SK-N-SH (cell line): ENCODE measurements at regions not wholly inside any gene's neighbourhood (a gene's known extent, or its start where the extent isn't known, plus 50 kb on each side); places are given as distances from the start of the nearest gene placed in this dataset.

ENCODE experiments used
- CHD2 ChIP-seq: fragments of 150-350 bp; IDR thresholded peaks from 2 replicates; pipeline ENCODE4 v1.6.1; 2018; ENCODE audit warnings: low read length; ENCODE audit not compliant: partially characterized antibody
- ELF1 ChIP-seq: IDR thresholded peaks from 2 replicates; pipeline ENCODE4 v1.4.0; 2012
- EP300 ChIP-seq, 2 experiments: IDR thresholded peaks; 2 replicates each; pipeline versions ENCODE4 v1.4.0 to v1.6.1; 2012; ENCODE audit warnings: borderline replicate concordance in 1 of 2, low read depth in 1 of 2, low read length in 1 of 2
- EZH2phosphoT487 ChIP-seq: fragments of 200-600 bp; sonication (generic); IDR thresholded peaks from 2 replicates; pipeline ENCODE4 v1.6.1; 2017; ENCODE audit warnings: low read depth, mixed run types, mild to moderate bottlenecking, antibody characterized with exemption, moderate library complexity, borderline replicate concordance
- GABPA ChIP-seq: IDR thresholded peaks from 2 replicates; pipeline ENCODE4 v1.4.0; 2012; ENCODE audit warnings: low read depth, mild to moderate bottlenecking
- JUND ChIP-seq: IDR thresholded peaks from 2 replicates; pipeline ENCODE4 v1.4.0; 2012
- NFIC ChIP-seq: IDR thresholded peaks from 2 replicates; pipeline ENCODE4 v1.4.0; 2012; ENCODE audit warnings: borderline replicate concordance
- POLR2AphosphoS5 ChIP-seq: IDR thresholded peaks from 2 replicates; pipeline ENCODE4 v1.6.1; 2012; ENCODE audit warnings: low read depth, low read length
- RXRA ChIP-seq: IDR thresholded peaks from 2 replicates; pipeline ENCODE4 v1.4.0; 2012; ENCODE audit warnings: low read depth, mild to moderate bottlenecking, borderline replicate concordance
- SIN3A ChIP-seq: IDR thresholded peaks from 2 replicates; pipeline ENCODE4 v1.6.1; 2012; ENCODE audit warnings: low read depth, mild to moderate bottlenecking, low read length, moderate library complexity, borderline replicate concordance
- TAF1 ChIP-seq: IDR thresholded peaks from 2 replicates; pipeline ENCODE4 v1.6.1; 2012; ENCODE audit warnings: low read depth, mild to moderate bottlenecking, low read length, moderate library complexity, borderline replicate concordance
- TF ChIP-seq, protein P1 (sequence below): fragments of 200-600 bp; sonication (generic); IDR thresholded peaks from 2 replicates; pipeline ENCODE4 v1.6.1; 2017; ENCODE audit warnings: antibody characterized with exemption, mild to moderate bottlenecking, moderate library complexity
- TF ChIP-seq, protein P2 (sequence below): IDR thresholded peaks from 2 replicates; pipeline ENCODE4 v1.6.1; 2012; ENCODE audit warnings: mild to moderate bottlenecking, low read depth, low read length, moderate library complexity

DNA sequence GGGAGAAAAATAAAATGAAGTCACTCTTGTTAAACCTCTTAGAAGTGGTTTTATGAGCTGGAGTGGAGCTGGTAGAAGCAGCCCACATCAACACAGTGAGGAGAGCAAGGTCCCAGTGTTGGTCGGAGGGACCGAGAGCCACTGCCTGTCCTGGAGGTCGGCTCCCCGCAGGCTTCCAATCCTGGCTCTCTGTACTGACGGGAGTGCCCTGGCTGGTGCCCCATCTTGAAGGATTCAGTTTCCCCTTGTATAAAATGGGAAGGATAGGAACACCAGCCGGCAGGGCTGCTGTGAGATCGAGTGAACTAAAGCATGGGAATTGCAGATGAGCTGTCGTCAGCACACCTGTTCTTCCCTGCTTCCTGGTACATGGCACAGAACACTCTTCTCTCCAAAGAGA is 104.3 kb upstream of the ID2 start:
- TF ChIP-seq GABPA (no peak), POLR2AphosphoS5 (no peak), CHD2 (no peak), EZH2phosphoT487 (no peak), ELF1 (no peak), SIN3A (no peak), TAF1 (no peak), EP300 (IDR thresholded peaks at IDR 0.05; ENCODE audit: borderline replicate concordance in 1 of 2, low read depth in 1 of 2, low read length in 1 of 2) (no peak), RXRA (no peak), NFIC (no peak), JUND (no peak)
- TF ChIP-seq, protein P1, sequence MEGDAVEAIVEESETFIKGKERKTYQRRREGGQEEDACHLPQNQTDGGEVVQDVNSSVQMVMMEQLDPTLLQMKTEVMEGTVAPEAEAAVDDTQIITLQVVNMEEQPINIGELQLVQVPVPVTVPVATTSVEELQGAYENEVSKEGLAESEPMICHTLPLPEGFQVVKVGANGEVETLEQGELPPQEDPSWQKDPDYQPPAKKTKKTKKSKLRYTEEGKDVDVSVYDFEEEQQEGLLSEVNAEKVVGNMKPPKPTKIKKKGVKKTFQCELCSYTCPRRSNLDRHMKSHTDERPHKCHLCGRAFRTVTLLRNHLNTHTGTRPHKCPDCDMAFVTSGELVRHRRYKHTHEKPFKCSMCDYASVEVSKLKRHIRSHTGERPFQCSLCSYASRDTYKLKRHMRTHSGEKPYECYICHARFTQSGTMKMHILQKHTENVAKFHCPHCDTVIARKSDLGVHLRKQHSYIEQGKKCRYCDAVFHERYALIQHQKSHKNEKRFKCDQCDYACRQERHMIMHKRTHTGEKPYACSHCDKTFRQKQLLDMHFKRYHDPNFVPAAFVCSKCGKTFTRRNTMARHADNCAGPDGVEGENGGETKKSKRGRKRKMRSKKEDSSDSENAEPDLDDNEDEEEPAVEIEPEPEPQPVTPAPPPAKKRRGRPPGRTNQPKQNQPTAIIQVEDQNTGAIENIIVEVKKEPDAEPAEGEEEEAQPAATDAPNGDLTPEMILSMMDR: no peak
- TF ChIP-seq, protein P2, sequence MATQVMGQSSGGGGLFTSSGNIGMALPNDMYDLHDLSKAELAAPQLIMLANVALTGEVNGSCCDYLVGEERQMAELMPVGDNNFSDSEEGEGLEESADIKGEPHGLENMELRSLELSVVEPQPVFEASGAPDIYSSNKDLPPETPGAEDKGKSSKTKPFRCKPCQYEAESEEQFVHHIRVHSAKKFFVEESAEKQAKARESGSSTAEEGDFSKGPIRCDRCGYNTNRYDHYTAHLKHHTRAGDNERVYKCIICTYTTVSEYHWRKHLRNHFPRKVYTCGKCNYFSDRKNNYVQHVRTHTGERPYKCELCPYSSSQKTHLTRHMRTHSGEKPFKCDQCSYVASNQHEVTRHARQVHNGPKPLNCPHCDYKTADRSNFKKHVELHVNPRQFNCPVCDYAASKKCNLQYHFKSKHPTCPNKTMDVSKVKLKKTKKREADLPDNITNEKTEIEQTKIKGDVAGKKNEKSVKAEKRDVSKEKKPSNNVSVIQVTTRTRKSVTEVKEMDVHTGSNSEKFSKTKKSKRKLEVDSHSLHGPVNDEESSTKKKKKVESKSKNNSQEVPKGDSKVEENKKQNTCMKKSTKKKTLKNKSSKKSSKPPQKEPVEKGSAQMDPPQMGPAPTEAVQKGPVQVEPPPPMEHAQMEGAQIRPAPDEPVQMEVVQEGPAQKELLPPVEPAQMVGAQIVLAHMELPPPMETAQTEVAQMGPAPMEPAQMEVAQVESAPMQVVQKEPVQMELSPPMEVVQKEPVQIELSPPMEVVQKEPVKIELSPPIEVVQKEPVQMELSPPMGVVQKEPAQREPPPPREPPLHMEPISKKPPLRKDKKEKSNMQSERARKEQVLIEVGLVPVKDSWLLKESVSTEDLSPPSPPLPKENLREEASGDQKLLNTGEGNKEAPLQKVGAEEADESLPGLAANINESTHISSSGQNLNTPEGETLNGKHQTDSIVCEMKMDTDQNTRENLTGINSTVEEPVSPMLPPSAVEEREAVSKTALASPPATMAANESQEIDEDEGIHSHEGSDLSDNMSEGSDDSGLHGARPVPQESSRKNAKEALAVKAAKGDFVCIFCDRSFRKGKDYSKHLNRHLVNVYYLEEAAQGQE: no peak
